A549 (cell line): ENCODE measurements at regions not wholly inside any gene's neighbourhood (a gene's known extent, or its start where the extent isn't known, plus 50 kb on each side); places are given as distances from the start of the nearest gene placed in this dataset.

Experiments used
- ATAC-seq, 2 experiments: fragments of 200-7000 bp in 1 of 2; fragments of >200 bp in 1 of 2; cut with Nextera tagmentation in 1 of 2; cut with Tn5 transposase in 1 of 2; 3 replicates each; pipeline versions ENCODE4 v1.8.0 to v1.9.1; 2018 to 2020; ENCODE audit warnings: mild to moderate bottlenecking in 1 of 2, moderate library complexity in 1 of 2
- CTCF ChIA-PET: fragments of 300-600 bp; sonication (Branson Sonifier 250); formaldehyde crosslinking; extraction: SDS; loops from one replicate; lab custom pipeline; 2021; ENCODE audit warnings: antibody characterized with exemption, inconsistent platforms; lab: Yijun Ruan, JAX
- POLR2A ChIA-PET: fragments of 350-600 bp; formaldehyde crosslinking; extraction: SDS; loops from one replicate; lab custom pipeline; 2021; ENCODE audit warnings: antibody characterized with exemption, inconsistent platforms; lab: Yijun Ruan, JAX
- DNase-seq, 2 experiments: peaks; one replicate each; pipeline versions ENCODE4 v3.0.0 to v3.0.0-alpha.2; 2011 to 2016; ENCODE audit warnings: low read depth in 1 of 2, low spot score in 1 of 2
- FAIRE-seq: peaks from 2 replicates; lab custom pipeline; 2011; peaks lifted over from hg19 to GRCh38; lab: Jason Lieb, UNC
- H3K27ac ChIP-seq, 2 experiments: fragments of >200 bp; sonication (Bioruptor Twin); formaldehyde crosslinking; 3 replicates each; pipeline ENCODE4 v1.5.1; 2016 to 2017
- H3K4me1 ChIP-seq: fragments of >200 bp; sonication (Bioruptor Twin); formaldehyde crosslinking; 3 replicates; pipeline ENCODE4 v1.6.1; 2016
- H3K4me2 ChIP-seq: fragments of >200 bp; sonication (Bioruptor Twin); formaldehyde crosslinking; 3 replicates; pipeline ENCODE4 v1.6.1; 2016
- H3K4me3 ChIP-seq: fragments of >200 bp; sonication (Bioruptor Twin); formaldehyde crosslinking; 3 replicates; pipeline ENCODE4 v1.5.1; 2016
- H3K9me3 ChIP-seq: fragments of >200 bp; sonication (Bioruptor Twin); formaldehyde crosslinking; 3 replicates; pipeline ENCODE4 v1.6.1; 2016
- BHLHE40 ChIP-seq: IDR thresholded peaks from 2 replicates; pipeline ENCODE4 v1.6.1; 2012; ENCODE audit warnings: low read depth, low read length, inconsistent platforms
- CEBPB ChIP-seq, 2 experiments: fragments of >200 bp in 1 of 2; sonication (Bioruptor Twin) in 1 of 2; formaldehyde crosslinking in 1 of 2; IDR thresholded peaks; 2 replicates each; pipeline ENCODE4 v1.6.1; 2012 to 2016
- CHD2 ChIP-seq: fragments of 150-350 bp; IDR thresholded peaks from 2 replicates; pipeline ENCODE4 v1.6.1; 2014; ENCODE audit warnings: low read length; ENCODE audit not compliant: partially characterized antibody
- CHD4 ChIP-seq: fragments of 200-600 bp; sonication (generic); IDR thresholded peaks from 2 replicates; pipeline ENCODE4 v1.6.1; 2016; ENCODE audit warnings: antibody characterized with exemption, mild to moderate bottlenecking, borderline replicate concordance
- ESRRA ChIP-seq: fragments of 150-350 bp; IDR thresholded peaks from 2 replicates; pipeline ENCODE4 v1.6.1; 2014; ENCODE audit warnings: mild to moderate bottlenecking, low read length, borderline replicate concordance
- FOSB ChIP-seq: fragments of 250-450 bp; sonication (Bioruptor Pico); IDR thresholded peaks from 2 replicates; pipeline ENCODE4 v1.5.0; 2020; ENCODE audit warnings: mild to moderate bottlenecking, moderate library complexity
- FOXS1 ChIP-seq: fragments of 250-450 bp; sonication (Bioruptor Pico); IDR thresholded peaks from 2 replicates; pipeline ENCODE4 v1.5.0; 2020; ENCODE audit warnings: mild to moderate bottlenecking, moderate library complexity
- HES2 ChIP-seq: fragments of >200 bp; sonication (Bioruptor Twin); formaldehyde crosslinking; IDR thresholded peaks from 2 replicates; pipeline ENCODE4 v1.6.1; 2016
- HMGXB4 ChIP-seq: fragments of 250-450 bp; sonication (Bioruptor Pico); IDR thresholded peaks from 2 replicates; pipeline ENCODE4 v1.5.0; 2021; ENCODE audit warnings: mild to moderate bottlenecking, moderate library complexity, borderline replicate concordance
- HOXB5 ChIP-seq: fragments of 250-450 bp; sonication (Bioruptor Pico); IDR thresholded peaks from 2 replicates; pipeline ENCODE4 v1.5.0; 2020; ENCODE audit warnings: mild to moderate bottlenecking, moderate library complexity
- KDM1A ChIP-seq: fragments of 200-600 bp; sonication (generic); IDR thresholded peaks from 2 replicates; pipeline ENCODE4 v1.6.1; 2016; ENCODE audit warnings: low read depth, mild to moderate bottlenecking
- KDM5A ChIP-seq: fragments of 200-600 bp; sonication (generic); IDR thresholded peaks from 2 replicates; pipeline ENCODE4 v1.6.1; 2016; ENCODE audit warnings: antibody characterized with exemption, mild to moderate bottlenecking
- MAX ChIP-seq: IDR thresholded peaks from 2 replicates; pipeline ENCODE4 v1.6.1; 2012
- NFE2L2 ChIP-seq: fragments of 150-350 bp; conservative IDR thresholded peaks from 2 replicates; pipeline ENCODE4 v1.6.1; 2014; ENCODE audit warnings: low read length
- POLR2A ChIP-seq: IDR thresholded peaks from 2 replicates; pipeline ENCODE4 v1.6.1; 2012; ENCODE audit warnings: mild to moderate bottlenecking, low read length
- RAD21 ChIP-seq, 2 experiments: fragments of >200 bp in 1 of 2; sonication (Bioruptor Twin) in 1 of 2; formaldehyde crosslinking in 1 of 2; IDR thresholded peaks in 1 of 2; conservative IDR thresholded peaks in 1 of 2; 2 replicates in 1 of 2; 3 replicates in 1 of 2; pipeline ENCODE4 v1.6.1; 2012 to 2018; ENCODE audit warnings: inconsistent platforms in 1 of 2
- RFX5 ChIP-seq: fragments of 450-650 bp; IDR thresholded peaks from 2 replicates; pipeline ENCODE4 v1.7.1; 2014; ENCODE audit warnings: antibody characterized with exemption, mild to moderate bottlenecking, moderate library complexity
- RNF2 ChIP-seq: fragments of 200-600 bp; sonication (generic); IDR thresholded peaks from 2 replicates; pipeline ENCODE4 v1.6.1; 2016; ENCODE audit warnings: low read depth, mild to moderate bottlenecking, antibody characterized with exemption, moderate library complexity, borderline replicate concordance
- SMC3 ChIP-seq: fragments of >200 bp; sonication (Bioruptor Twin); formaldehyde crosslinking; IDR thresholded peaks from 3 replicates; pipeline ENCODE4 v1.6.1; 2018; ENCODE audit warnings: inconsistent platforms
- TP53 ChIP-seq: fragments of 250-450 bp; sonication (Bioruptor Pico); IDR thresholded peaks from 2 replicates; pipeline ENCODE4 v1.5.0; 2021; ENCODE audit warnings: mild to moderate bottlenecking, moderate library complexity
- ZFP36 ChIP-seq: fragments of 450-650 bp; IDR thresholded peaks from 2 replicates; pipeline ENCODE4 v1.6.1; 2014; ENCODE audit warnings: borderline replicate concordance; ENCODE audit not compliant: partially characterized antibody
- ZSCAN20 ChIP-seq: fragments of 250-450 bp; sonication (Bioruptor Pico); IDR thresholded peaks from 2 replicates; pipeline ENCODE4 v1.8.0; 2022; ENCODE audit warnings: mild to moderate bottlenecking, moderate library complexity
- WGBS: methylation state at CpG from one replicate; pipeline ENCODE4 v1.1.6; 2017; ENCODE audit errors: missing lambda C conversion rate; 5-methylcytosine and 5-hydroxymethylcytosine counted together
- TF ChIP-seq, protein P1 (sequence below): fragments of 200-600 bp; sonication (generic); IDR thresholded peaks from 2 replicates; pipeline ENCODE4 v1.6.1; 2016; ENCODE audit warnings: antibody characterized with exemption, mild to moderate bottlenecking, moderate library complexity
- TF ChIP-seq, protein P2 (sequence below): fragments of >200 bp; sonication (Bioruptor Twin); formaldehyde crosslinking; IDR thresholded peaks from 3 replicates; pipeline ENCODE4 v1.6.1; 2016
- TF ChIP-seq, protein P3 (sequence below): IDR thresholded peaks from 2 replicates; pipeline ENCODE4 v1.6.1; 2012; ENCODE audit warnings: low read depth, borderline replicate concordance

DNA sequence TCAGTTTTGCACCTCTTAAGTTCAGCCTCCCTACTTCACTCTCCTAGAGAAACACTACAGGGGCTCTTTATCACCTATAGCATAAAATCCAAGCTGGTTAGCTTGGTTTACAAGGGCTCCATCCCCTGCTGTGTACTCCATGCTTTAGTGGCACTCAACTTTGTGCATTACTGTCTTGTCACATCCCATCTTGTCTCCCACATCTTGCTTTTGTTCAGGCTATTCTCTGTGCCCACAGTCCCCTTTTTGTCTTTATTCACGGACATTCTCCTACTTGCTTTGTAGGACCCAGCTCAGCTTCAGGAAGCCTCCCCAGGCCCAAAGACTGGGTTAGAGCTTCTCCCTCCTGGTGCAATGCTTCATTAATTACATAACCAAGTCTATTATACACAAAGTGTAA is 107.9 kb upstream of the SPACA1 start:
- Histone ChIP-seq H3K27ac (no peak overlapping the region), H3K9me3 (no peaks in the 10 kb centered on the region), H3K4me3 (no peak overlapping the region), H3K4me1 (no peaks in the 10 kb centered on the region; the same call in 2 of the 3 replicates), H3K4me2 (no peak overlapping the region)
- POLR2A ChIA-PET, result no interaction called here
- TF ChIP-seq RAD21 (conservative IDR thresholded peaks at IDR 0.05 in 1 of 2, IDR thresholded peaks at IDR 0.05 in 1 of 2), result no peak
- TF ChIP-seq, protein P1, sequence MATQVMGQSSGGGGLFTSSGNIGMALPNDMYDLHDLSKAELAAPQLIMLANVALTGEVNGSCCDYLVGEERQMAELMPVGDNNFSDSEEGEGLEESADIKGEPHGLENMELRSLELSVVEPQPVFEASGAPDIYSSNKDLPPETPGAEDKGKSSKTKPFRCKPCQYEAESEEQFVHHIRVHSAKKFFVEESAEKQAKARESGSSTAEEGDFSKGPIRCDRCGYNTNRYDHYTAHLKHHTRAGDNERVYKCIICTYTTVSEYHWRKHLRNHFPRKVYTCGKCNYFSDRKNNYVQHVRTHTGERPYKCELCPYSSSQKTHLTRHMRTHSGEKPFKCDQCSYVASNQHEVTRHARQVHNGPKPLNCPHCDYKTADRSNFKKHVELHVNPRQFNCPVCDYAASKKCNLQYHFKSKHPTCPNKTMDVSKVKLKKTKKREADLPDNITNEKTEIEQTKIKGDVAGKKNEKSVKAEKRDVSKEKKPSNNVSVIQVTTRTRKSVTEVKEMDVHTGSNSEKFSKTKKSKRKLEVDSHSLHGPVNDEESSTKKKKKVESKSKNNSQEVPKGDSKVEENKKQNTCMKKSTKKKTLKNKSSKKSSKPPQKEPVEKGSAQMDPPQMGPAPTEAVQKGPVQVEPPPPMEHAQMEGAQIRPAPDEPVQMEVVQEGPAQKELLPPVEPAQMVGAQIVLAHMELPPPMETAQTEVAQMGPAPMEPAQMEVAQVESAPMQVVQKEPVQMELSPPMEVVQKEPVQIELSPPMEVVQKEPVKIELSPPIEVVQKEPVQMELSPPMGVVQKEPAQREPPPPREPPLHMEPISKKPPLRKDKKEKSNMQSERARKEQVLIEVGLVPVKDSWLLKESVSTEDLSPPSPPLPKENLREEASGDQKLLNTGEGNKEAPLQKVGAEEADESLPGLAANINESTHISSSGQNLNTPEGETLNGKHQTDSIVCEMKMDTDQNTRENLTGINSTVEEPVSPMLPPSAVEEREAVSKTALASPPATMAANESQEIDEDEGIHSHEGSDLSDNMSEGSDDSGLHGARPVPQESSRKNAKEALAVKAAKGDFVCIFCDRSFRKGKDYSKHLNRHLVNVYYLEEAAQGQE, result no peak
- TF ChIP-seq FOXS1 (CRISPR knock-in tag), result no peak
- no peak for TF ChIP-seq NFE2L2
- TF ChIP-seq BHLHE40, result no peak
- no peak for TF ChIP-seq CEBPB (IDR thresholded peaks at IDR 0.05)
- no peak for TF ChIP-seq ZFP36
- CTCF ChIA-PET, result interaction anchor here (2.7 kb wide), 1 partner anchor 9 kb away, joined by 8 read pairs; no protein-coding TSS in a partner anchor
- DNase-seq (no peak), FAIRE-seq (no peak), ATAC-seq (no peak)
- 89% methylated on average over 1 of the region's 1 CpG for WGBS

DNA sequence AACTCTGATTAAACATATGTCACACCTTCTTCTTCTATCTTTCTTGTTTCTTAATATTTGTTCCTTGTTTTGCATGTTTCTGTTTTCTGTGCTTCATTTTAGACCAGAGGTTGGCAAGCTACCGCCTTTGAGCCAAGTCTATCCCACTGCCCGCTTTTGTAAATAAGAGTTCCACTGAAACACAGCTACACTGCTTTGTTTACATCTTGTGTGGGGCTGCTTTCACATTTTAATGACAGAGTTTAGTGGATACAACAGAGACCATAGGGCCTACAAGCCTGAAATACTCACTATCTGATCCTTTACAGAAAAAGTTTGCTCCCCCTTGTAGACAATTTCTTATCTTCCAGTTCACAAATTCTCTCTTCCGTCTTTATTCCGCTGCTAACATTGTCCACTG is 109.4 kb upstream of the SPACA1 start:
- CTCF ChIA-PET, result interaction anchor here (0.6 to 1.3 kb wide), 2 partner anchors 554 to 663 kb away, joined by 3 to 4 read pairs; no protein-coding TSS in a partner anchor
- ATAC-seq, result no peak

GRCh38 chr6:87936065-87936464 is 111.6 kb upstream of the SPACA1 start:
- Histone ChIP-seq H3K4me1 (no peaks in the 10 kb centered on the region), H3K4me3 (no peak overlapping the region), H3K27ac (no peak overlapping the region), H3K9me3 (no peaks in the 10 kb centered on the region), H3K4me2 (no peak overlapping the region)
- no peak for ATAC-seq
- POLR2A ChIA-PET, result no interaction called here
- DNase-seq, result no peak
- no peak for FAIRE-seq
- TF ChIP-seq ZSCAN20 (no peak), SMC3 (no peak), RFX5 (no peak), RNF2 (no peak), TP53 (CRISPR knock-in tag) (no peak), HES2 (no peak), CHD2 (no peak), HMGXB4 (CRISPR knock-in tag) (no peak), FOSB (CRISPR knock-in tag) (no peak), CHD4 (no peak), HOXB5 (CRISPR knock-in tag) (no peak), KDM1A (no peak), ESRRA (no peak)
- TF ChIP-seq, protein P2, sequence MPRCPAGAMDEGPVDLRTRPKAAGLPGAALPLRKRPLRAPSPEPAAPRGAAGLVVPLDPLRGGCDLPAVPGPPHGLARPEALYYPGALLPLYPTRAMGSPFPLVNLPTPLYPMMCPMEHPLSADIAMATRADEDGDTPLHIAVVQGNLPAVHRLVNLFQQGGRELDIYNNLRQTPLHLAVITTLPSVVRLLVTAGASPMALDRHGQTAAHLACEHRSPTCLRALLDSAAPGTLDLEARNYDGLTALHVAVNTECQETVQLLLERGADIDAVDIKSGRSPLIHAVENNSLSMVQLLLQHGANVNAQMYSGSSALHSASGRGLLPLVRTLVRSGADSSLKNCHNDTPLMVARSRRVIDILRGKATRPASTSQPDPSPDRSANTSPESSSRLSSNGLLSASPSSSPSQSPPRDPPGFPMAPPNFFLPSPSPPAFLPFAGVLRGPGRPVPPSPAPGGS, result no peak
- WGBS, result 72% methylated on average over 6 of the region's 9 CpGs
- CTCF ChIA-PET, result interaction anchor here (0.7 kb wide), 1 partner anchor 202 kb away, joined by 3 read pairs; no protein-coding TSS in a partner anchor

More for the DNA sequence above, 109.4 kb upstream of the SPACA1 start:
- POLR2A ChIA-PET, result no interaction called here
- WGBS, result 99% methylated on average over 4 of the region's 4 CpGs
- Histone ChIP-seq H3K4me1 (no peaks in the 10 kb centered on the region), H3K4me2 (no peak overlapping the region), H3K27ac (no peak overlapping the region), H3K9me3 (no peaks in the 10 kb centered on the region), H3K4me3 (no peak overlapping the region)
- FAIRE-seq, result no peak
- TF ChIP-seq CHD2, result no peak
- TF ChIP-seq BHLHE40, result no peak
- TF ChIP-seq RAD21 (conservative IDR thresholded peaks at IDR 0.05 in 1 of 2, IDR thresholded peaks at IDR 0.05 in 1 of 2), result no peak
- TF ChIP-seq MAX, result no peak
- TF ChIP-seq, protein P3, sequence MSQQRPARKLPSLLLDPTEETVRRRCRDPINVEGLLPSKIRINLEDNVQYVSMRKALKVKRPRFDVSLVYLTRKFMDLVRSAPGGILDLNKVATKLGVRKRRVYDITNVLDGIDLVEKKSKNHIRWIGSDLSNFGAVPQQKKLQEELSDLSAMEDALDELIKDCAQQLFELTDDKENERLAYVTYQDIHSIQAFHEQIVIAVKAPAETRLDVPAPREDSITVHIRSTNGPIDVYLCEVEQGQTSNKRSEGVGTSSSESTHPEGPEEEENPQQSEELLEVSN, result no peak
- no peak for TF ChIP-seq SMC3
- TF ChIP-seq KDM5A, result no peak
- TF ChIP-seq POLR2A, result no peak
- no peak for DNase-seq
